Activated naive CD4-positive, alpha-beta T cell treated with anti-CD3 and anti-CD28 coated beads for 36 hours (primary cell): ENCODE measurements at regions not wholly inside any gene's neighbourhood (a gene's known extent, or its start where the extent isn't known, plus 50 kb on each side); places are given as distances from the start of the nearest gene placed in this dataset.

Experiments used
- CTCF ChIA-PET: fragments of 350-600 bp; sonication (Branson Sonifier 250); formaldehyde crosslinking; loops from one replicate; lab custom pipeline; 2021; ENCODE audit warnings: antibody characterized with exemption; lab: Charles Lee
- DNase-seq: peaks from one replicate; pipeline ENCODE4 v3.0.0-alpha.2; 2020
- H3K27ac Mint-ChIP-seq: one replicate; pipeline ENCODE4 v1.8.0; 2021; ENCODE audit warnings: mild to moderate bottlenecking, mixed read lengths
- H3K27me3 Mint-ChIP-seq: one replicate; pipeline ENCODE4 v1.8.0; 2021; ENCODE audit warnings: low read depth, mixed read lengths
- H3K36me3 Mint-ChIP-seq: one replicate; pipeline ENCODE4 v1.8.0; 2021; ENCODE audit warnings: low read depth, mixed read lengths
- H3K4me1 Mint-ChIP-seq: one replicate; pipeline ENCODE4 v1.8.0; 2021; ENCODE audit warnings: low read depth, mixed read lengths
- H3K4me3 Mint-ChIP-seq: one replicate; pipeline ENCODE4 v1.8.0; 2021; ENCODE audit warnings: mild to moderate bottlenecking, moderate library complexity, mixed read lengths
- H3K9me3 Mint-ChIP-seq: one replicate; pipeline ENCODE4 v1.8.0; 2021; ENCODE audit warnings: mixed read lengths
- intact Hi-C: fragments of 100-400 bp; cut with micrococcal nuclease; formaldehyde crosslinking; loops from one replicate; pipeline ENCODE4 v1.15.1; 2023

GRCh38 chr1:87450615-87451209, 122.0 kb downstream of the LMO4 start:
- DNase-seq, result peak; percentile 33
- H3K27me3 Mint-ChIP-seq, result no peaks in the 10 kb centered on the region
- intact Hi-C loops, result loop anchor here (1.0 kb wide), 1 partner anchor 122 kb away; the partner anchor contains the start of gene LMO4
- no peak overlapping the region for H3K27ac Mint-ChIP-seq
- H3K4me1 Mint-ChIP-seq, result peaks cover 5% of the 10 kb centered on the region
- no peaks in the 10 kb centered on the region for H3K36me3 Mint-ChIP-seq
- no peaks in the 10 kb centered on the region for H3K9me3 Mint-ChIP-seq
- H3K4me3 Mint-ChIP-seq, result no peak overlapping the region
- CTCF ChIA-PET, result interaction anchor here (1.0 kb wide), 1 partner anchor 125 kb away, joined by 4 read pairs; no protein-coding TSS in a partner anchor

- CTCF ChIA-PET, result interaction anchor here (1.0 kb wide), 1 partner anchor 125 kb away, joined by 4 read pairs; no protein-coding TSS in a partner anchor
- peaks cover 5% of the 10 kb centered on the region for H3K4me1 Mint-ChIP-seq
Measured at GRCh38 chr1:87451229-87451920, 122.7 kb downstream of the LMO4 start.

GRCh38 chr1:87452648-87453047, 124.0 kb downstream of the LMO4 start:
- H3K27ac Mint-ChIP-seq, result no peak overlapping the region
- DNase-seq, result no peak
- H3K4me1 Mint-ChIP-seq, result peaks cover 5% of the 10 kb centered on the region
- H3K9me3 Mint-ChIP-seq, result no peaks in the 10 kb centered on the region
- H3K36me3 Mint-ChIP-seq, result no peaks in the 10 kb centered on the region
- CTCF ChIA-PET, result no interaction called here
- intact Hi-C loops, result no loop called here
- H3K27me3 Mint-ChIP-seq, result peaks cover 5% of the 10 kb centered on the region
- no peak overlapping the region for H3K4me3 Mint-ChIP-seq

More at GRCh38 chr1:87451229-87451920, 122.7 kb downstream of the LMO4 start:
- intact Hi-C loops, result loop anchor here (1.0 kb wide), 1 partner anchor 123 kb away; the partner anchor contains the start of gene LMO4
- no peak overlapping the region for H3K27ac Mint-ChIP-seq
- H3K27me3 Mint-ChIP-seq, result no peaks in the 10 kb centered on the region
- no peaks in the 10 kb centered on the region for H3K36me3 Mint-ChIP-seq
- no peak overlapping the region for H3K4me3 Mint-ChIP-seq
- no peaks in the 10 kb centered on the region for H3K9me3 Mint-ChIP-seq
- no peak for DNase-seq

- intact Hi-C loops, result no loop called here
- H3K27ac Mint-ChIP-seq, result no peak overlapping the region
- H3K4me1 Mint-ChIP-seq, result no peaks in the 10 kb centered on the region
- H3K36me3 Mint-ChIP-seq, result no peaks in the 10 kb centered on the region
- CTCF ChIA-PET, result no interaction called here
- H3K9me3 Mint-ChIP-seq, result peaks cover 8% of the 10 kb centered on the region
- H3K27me3 Mint-ChIP-seq, result peaks cover 13% of the 10 kb centered on the region
- H3K4me3 Mint-ChIP-seq, result no peak overlapping the region
- no peak for DNase-seq
Measured at GRCh38 chr1:87457408-87457807, 128.7 kb downstream of the LMO4 start.

GRCh38 chr1:87462894-87463293, 134.2 kb downstream of the LMO4 start:
- no peaks in the 10 kb centered on the region for H3K4me1 Mint-ChIP-seq
- no peaks in the 10 kb centered on the region for H3K36me3 Mint-ChIP-seq
- H3K4me3 Mint-ChIP-seq, result no peak overlapping the region
- peaks cover 8% of the 10 kb centered on the region for H3K9me3 Mint-ChIP-seq
- intact Hi-C loops, result no loop called here
- no peak for DNase-seq
- no peak overlapping the region for H3K27ac Mint-ChIP-seq
- peaks cover 14% of the 10 kb centered on the region for H3K27me3 Mint-ChIP-seq
- CTCF ChIA-PET, result no interaction called here

- H3K9me3 Mint-ChIP-seq, result peaks cover 8% of the 10 kb centered on the region
- no peaks in the 10 kb centered on the region for H3K4me1 Mint-ChIP-seq
- H3K36me3 Mint-ChIP-seq, result no peaks in the 10 kb centered on the region
- CTCF ChIA-PET, result interaction anchor here (0.7 kb wide), 1 partner anchor 559 kb away, joined by 3 read pairs; no protein-coding TSS in a partner anchor
- DNase-seq, result no peak
- intact Hi-C loops, result no loop called here
- no peak overlapping the region for H3K4me3 Mint-ChIP-seq
- no peak overlapping the region for H3K27ac Mint-ChIP-seq
- H3K27me3 Mint-ChIP-seq, result peaks cover 11% of the 10 kb centered on the region
Measured at GRCh38 chr1:87464022-87464490, 135.4 kb downstream of the LMO4 start.

- intact Hi-C loops, result no loop called here
Measured at GRCh38 chr1:87466621-87467020, 137.9 kb downstream of the LMO4 start.

GRCh38 chr1:87472716-87473115, 144.0 kb downstream of the LMO4 start:
- no peak for DNase-seq
- CTCF ChIA-PET, result interaction anchor here (0.6 kb wide), 1 partner anchor 124 kb away, joined by 4 read pairs; no protein-coding TSS in a partner anchor
- no peaks in the 10 kb centered on the region for H3K4me1 Mint-ChIP-seq
- H3K27ac Mint-ChIP-seq, result no peak overlapping the region
- H3K36me3 Mint-ChIP-seq, result no peaks in the 10 kb centered on the region
- H3K4me3 Mint-ChIP-seq, result no peak overlapping the region
- intact Hi-C loops, result no loop called here
- H3K9me3 Mint-ChIP-seq, result no peaks in the 10 kb centered on the region
- no peaks in the 10 kb centered on the region for H3K27me3 Mint-ChIP-seq

More at GRCh38 chr1:87466621-87467020, 137.9 kb downstream of the LMO4 start:
- no peak for DNase-seq
- H3K36me3 Mint-ChIP-seq, result no peaks in the 10 kb centered on the region
- H3K9me3 Mint-ChIP-seq, result no peaks in the 10 kb centered on the region
- H3K27me3 Mint-ChIP-seq, result peaks cover 8% of the 10 kb centered on the region
- H3K4me3 Mint-ChIP-seq, result no peak overlapping the region
- H3K27ac Mint-ChIP-seq, result no peak overlapping the region
- CTCF ChIA-PET, result interaction anchor here (0.6 kb wide), 1 partner anchor 215 kb away, joined by 4 read pairs; no protein-coding TSS in a partner anchor
- H3K4me1 Mint-ChIP-seq, result no peaks in the 10 kb centered on the region

- H3K36me3 Mint-ChIP-seq, result no peaks in the 10 kb centered on the region
- intact Hi-C loops, result no loop called here
- H3K4me3 Mint-ChIP-seq, result no peak overlapping the region
- H3K27ac Mint-ChIP-seq, result no peak overlapping the region
- no peaks in the 10 kb centered on the region for H3K27me3 Mint-ChIP-seq
- no peak for DNase-seq
- H3K4me1 Mint-ChIP-seq, result no peaks in the 10 kb centered on the region
- H3K9me3 Mint-ChIP-seq, result no peaks in the 10 kb centered on the region
- CTCF ChIA-PET, result no interaction called here
Measured at GRCh38 chr1:87473203-87473661, 144.6 kb downstream of the LMO4 start.

GRCh38 chr1:87474098-87474497, 145.4 kb downstream of the LMO4 start:
- Mint-ChIP-seq H3K36me3 (no peaks in the 10 kb centered on the region), H3K27me3 (no peaks in the 10 kb centered on the region), H3K4me1 (no peaks in the 10 kb centered on the region), H3K27ac (no peak overlapping the region), H3K9me3 (no peaks in the 10 kb centered on the region), H3K4me3 (no peak overlapping the region)
- CTCF ChIA-PET, result no interaction called here
- intact Hi-C loops, result no loop called here
- DNase-seq, result no peak

GRCh38 chr1:87478231-87478630, 149.6 kb downstream of the LMO4 start:
- Mint-ChIP-seq H3K27ac (no peak overlapping the region), H3K27me3 (no peaks in the 10 kb centered on the region), H3K4me3 (no peak overlapping the region), H3K4me1 (no peaks in the 10 kb centered on the region), H3K9me3 (no peaks in the 10 kb centered on the region), H3K36me3 (no peaks in the 10 kb centered on the region)
- intact Hi-C loops, result no loop called here
- DNase-seq, result no peak
- CTCF ChIA-PET, result no interaction called here

- no peaks in the 10 kb centered on the region for H3K9me3 Mint-ChIP-seq
- no peaks in the 10 kb centered on the region for H3K27me3 Mint-ChIP-seq
- no peaks in the 10 kb centered on the region for H3K36me3 Mint-ChIP-seq
- DNase-seq, result no peak
- H3K27ac Mint-ChIP-seq, result no peak overlapping the region
- CTCF ChIA-PET, result interaction anchor here (1.9 kb wide), 1 partner anchor 169 kb away, joined by 5 read pairs; no protein-coding TSS in a partner anchor
- no peaks in the 10 kb centered on the region for H3K4me1 Mint-ChIP-seq
- intact Hi-C loops, result no loop called here
- no peak overlapping the region for H3K4me3 Mint-ChIP-seq
Measured at GRCh38 chr1:87495147-87495546, 166.5 kb downstream of the LMO4 start.
